Uterus (tissue), 3 donors: ENCODE measurements at regions not wholly inside any gene's neighbourhood (a gene's known extent, or its start where the extent isn't known, plus 50 kb on each side); places are given as distances from the start of the nearest gene placed in this dataset.

Experiments used
- DNase-seq, 2 donors: peaks; one replicate each; pipeline ENCODE4 v3.0.0-alpha.2; 2019 to 2020
- H3K27ac ChIP-seq, 2 donors: fragments of 200-600 bp; sonication (generic); 1 replicate in 1 of 2; 2 replicates in 1 of 2; pipeline ENCODE4 v1.5.1; 2016 to 2018
- H3K27me3 ChIP-seq, 2 donors: fragments of 200-600 bp; sonication (generic); one replicate each; pipeline ENCODE4 v1.5.1; 2018 to 2019; ENCODE audit warnings: control low read depth in 1 of 2
- H3K36me3 ChIP-seq, 2 donors: fragments of 200-600 bp; sonication (generic); one replicate each; pipeline ENCODE4 v1.5.1; 2019; ENCODE audit warnings: control low read depth in 1 of 2
- H3K4me1 ChIP-seq, 2 donors: fragments of 200-600 bp; sonication (generic); one replicate each; pipeline ENCODE4 v1.5.1; 2018 to 2019; ENCODE audit warnings: control low read depth in 1 of 2
- H3K4me3 ChIP-seq, 2 donors: fragments of 200-600 bp; sonication (generic); 1 replicate in 1 of 2; 2 replicates in 1 of 2; pipeline ENCODE4 v1.5.1; 2018 to 2019; ENCODE audit warnings: mild to moderate bottlenecking in 1 of 2
- H3K9me3 ChIP-seq, 2 donors: fragments of 200-600 bp; sonication (generic); one replicate each; pipeline ENCODE4 v1.5.1; 2019; ENCODE audit warnings: control low read depth in 1 of 2
- POLR2A ChIP-seq, 2 donors: fragments of 450-650 bp; IDR thresholded peaks; one replicate each; pipeline ENCODE4 v1.6.1; 2016; ENCODE audit warnings: antibody characterized with exemption in 2 of 2, mild to moderate bottlenecking in 1 of 2, moderate library complexity in 1 of 2
- intact Hi-C: fragments of 100-400 bp; cut with DNase I; formaldehyde crosslinking; loops from one replicate; pipeline ENCODE4 v1.15.1; 2023; ENCODE audit warnings: low total_unique reads
- TF ChIP-seq, protein P1 (sequence below), 4 experiments: fragments of 200-600 bp in 2 of 4; fragments of 450-650 bp in 2 of 4; sonication (generic) in 2 of 4; IDR thresholded peaks; one replicate each; pipeline ENCODE4 v1.5.1; 2016 to 2019; ENCODE audit warnings: antibody characterized with exemption in 4 of 4, mild to moderate bottlenecking in 2 of 4, moderate library complexity in 1 of 4
- donor health status: DM: yes; HTN: yes; CAD: no.

DNA sequence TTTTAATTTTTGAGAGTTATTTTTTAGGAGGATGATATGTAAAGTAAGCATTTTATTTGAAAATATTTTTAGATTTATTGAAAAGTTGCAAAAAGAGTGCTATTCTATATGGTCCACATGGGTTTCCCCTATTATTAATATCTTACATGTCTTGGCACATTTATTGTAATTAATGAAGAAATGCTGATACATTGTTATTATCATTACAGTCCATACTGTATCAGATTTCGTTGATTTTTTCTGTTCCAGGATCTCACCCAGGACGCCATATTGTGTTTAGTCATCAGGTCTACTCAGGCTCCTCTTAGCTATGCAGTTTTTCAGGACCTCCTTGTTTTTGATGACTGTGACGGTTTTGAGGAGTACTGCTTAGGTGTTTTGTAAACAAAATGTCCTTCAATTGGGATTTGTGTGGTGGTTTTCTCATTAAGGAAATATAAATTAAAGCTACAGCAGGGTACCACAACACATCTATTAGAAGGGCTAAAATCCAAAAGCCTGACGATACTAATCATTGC, 281.0 kb downstream of the SAMD5 start:
- no peaks in the 10 kb centered on the region for H3K9me3 ChIP-seq
- H3K4me3 ChIP-seq, result no peak overlapping the region
- TF ChIP-seq, protein P1, sequence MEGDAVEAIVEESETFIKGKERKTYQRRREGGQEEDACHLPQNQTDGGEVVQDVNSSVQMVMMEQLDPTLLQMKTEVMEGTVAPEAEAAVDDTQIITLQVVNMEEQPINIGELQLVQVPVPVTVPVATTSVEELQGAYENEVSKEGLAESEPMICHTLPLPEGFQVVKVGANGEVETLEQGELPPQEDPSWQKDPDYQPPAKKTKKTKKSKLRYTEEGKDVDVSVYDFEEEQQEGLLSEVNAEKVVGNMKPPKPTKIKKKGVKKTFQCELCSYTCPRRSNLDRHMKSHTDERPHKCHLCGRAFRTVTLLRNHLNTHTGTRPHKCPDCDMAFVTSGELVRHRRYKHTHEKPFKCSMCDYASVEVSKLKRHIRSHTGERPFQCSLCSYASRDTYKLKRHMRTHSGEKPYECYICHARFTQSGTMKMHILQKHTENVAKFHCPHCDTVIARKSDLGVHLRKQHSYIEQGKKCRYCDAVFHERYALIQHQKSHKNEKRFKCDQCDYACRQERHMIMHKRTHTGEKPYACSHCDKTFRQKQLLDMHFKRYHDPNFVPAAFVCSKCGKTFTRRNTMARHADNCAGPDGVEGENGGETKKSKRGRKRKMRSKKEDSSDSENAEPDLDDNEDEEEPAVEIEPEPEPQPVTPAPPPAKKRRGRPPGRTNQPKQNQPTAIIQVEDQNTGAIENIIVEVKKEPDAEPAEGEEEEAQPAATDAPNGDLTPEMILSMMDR (IDR thresholded peaks at IDR 0.05), result no peak
- no peak for TF ChIP-seq POLR2A (IDR thresholded peaks at IDR 0.05)
- no peak overlapping the region for H3K27ac ChIP-seq
- intact Hi-C loops, result no loop called here
- no peak for DNase-seq
- H3K27me3 ChIP-seq, result no peaks in the 10 kb centered on the region
- H3K36me3 ChIP-seq, result no peaks in the 10 kb centered on the region
- H3K4me1 ChIP-seq, result no peaks in the 10 kb centered on the region

DNA sequence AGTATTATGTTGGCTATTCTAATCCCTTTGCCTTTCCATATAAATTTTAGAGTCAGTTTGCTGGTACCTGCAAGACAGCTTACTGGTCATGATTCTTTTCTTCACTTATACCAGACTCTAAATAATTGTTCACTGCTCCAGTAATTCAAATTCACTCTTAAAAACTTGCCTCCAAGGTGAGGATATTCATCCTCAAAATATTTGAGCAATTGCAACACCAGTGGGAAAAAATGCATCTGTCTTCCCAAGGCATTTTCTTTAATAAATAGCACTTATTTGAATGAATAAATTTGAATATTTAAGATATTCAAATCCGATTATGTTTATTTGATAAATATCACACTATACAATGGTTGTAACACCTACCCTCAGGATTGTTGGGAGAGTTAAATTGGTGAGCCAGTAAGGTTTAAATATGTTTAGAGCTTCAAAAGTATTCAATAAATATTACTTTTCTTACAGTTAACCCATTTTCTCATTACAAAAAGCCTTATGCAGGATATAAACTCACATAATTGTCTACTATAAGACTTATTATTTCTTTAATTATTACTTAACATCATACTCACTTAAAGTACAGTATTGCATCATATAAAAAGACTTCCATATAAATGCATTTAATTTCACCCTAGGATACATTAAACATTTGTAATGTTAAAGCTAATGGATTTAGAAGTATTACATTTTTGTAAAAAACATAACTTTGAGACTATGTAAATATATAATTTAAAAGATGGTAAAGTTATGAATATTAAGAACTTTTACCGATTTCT, 285.6 kb downstream of the SAMD5 start:
- Histone ChIP-seq H3K27me3 (no peaks in the 10 kb centered on the region), H3K4me3 (no peak overlapping the region), H3K27ac (no peak overlapping the region), H3K4me1 (no peaks in the 10 kb centered on the region), H3K36me3 (no peaks in the 10 kb centered on the region), H3K9me3 (no peaks in the 10 kb centered on the region)
- intact Hi-C loops, result no loop called here
- TF ChIP-seq POLR2A (IDR thresholded peaks at IDR 0.05), result no peak
- TF ChIP-seq, protein P1 (IDR thresholded peaks at IDR 0.05), result no peak
- no peak for DNase-seq

DNA sequence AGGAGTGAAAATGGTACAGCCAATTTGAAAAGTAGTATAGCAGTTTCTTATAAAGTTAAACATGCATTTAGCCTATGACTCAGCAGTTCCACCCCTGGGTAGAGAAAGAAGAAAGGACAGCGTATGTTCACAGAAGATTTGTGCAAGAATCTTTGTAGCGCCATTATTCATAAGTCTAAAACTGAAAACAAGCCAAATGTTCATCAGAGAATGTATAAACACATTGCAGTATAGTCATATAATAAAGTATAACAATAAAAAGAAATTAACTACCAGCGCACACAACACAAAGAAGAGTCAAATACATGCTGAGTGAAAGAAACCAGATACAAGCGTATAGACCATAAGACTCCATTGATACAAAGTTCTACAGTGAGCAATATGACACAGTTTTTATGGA, 294.0 kb downstream of the SAMD5 start:
- no peak for DNase-seq
- no peaks in the 10 kb centered on the region for H3K27me3 ChIP-seq
- TF ChIP-seq POLR2A (IDR thresholded peaks at IDR 0.05), result no peak
- TF ChIP-seq, protein P1 (IDR thresholded peaks at IDR 0.05), result no peak
- no peak overlapping the region for H3K4me3 ChIP-seq
- intact Hi-C loops, result no loop called here
- H3K9me3 ChIP-seq, result no peaks in the 10 kb centered on the region
- H3K27ac ChIP-seq, result no peak overlapping the region
- H3K36me3 ChIP-seq, result no peaks in the 10 kb centered on the region
- H3K4me1 ChIP-seq, result no peaks in the 10 kb centered on the region

DNA sequence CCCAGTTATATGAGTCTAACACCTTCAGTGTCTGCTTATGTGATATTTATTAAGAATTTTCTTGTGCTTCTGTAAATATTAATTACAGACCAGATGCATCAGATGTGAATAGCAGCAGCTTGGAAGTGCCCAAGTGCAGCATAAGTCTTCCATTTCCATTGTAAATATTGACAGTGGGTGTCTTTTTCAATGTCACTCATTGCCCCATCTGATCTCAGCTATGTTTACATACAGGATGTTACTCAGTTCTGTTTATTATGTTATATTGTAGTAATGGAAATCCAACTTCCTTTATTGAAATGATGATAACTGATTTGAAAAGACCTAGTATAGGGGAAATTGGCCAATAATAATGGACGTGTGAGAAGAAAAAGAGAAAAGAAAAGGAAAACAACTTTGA, 296.7 kb downstream of the SAMD5 start:
- intact Hi-C loops, result no loop called here
- TF ChIP-seq POLR2A (IDR thresholded peaks at IDR 0.05), result no peak
- TF ChIP-seq, protein P1 (IDR thresholded peaks at IDR 0.05), result no peak
- Histone ChIP-seq H3K4me3 (no peak overlapping the region), H3K9me3 (no peaks in the 10 kb centered on the region), H3K27ac (no peak overlapping the region), H3K36me3 (no peaks in the 10 kb centered on the region), H3K4me1 (no peaks in the 10 kb centered on the region), H3K27me3 (no peaks in the 10 kb centered on the region)
- DNase-seq, result no peak

DNA sequence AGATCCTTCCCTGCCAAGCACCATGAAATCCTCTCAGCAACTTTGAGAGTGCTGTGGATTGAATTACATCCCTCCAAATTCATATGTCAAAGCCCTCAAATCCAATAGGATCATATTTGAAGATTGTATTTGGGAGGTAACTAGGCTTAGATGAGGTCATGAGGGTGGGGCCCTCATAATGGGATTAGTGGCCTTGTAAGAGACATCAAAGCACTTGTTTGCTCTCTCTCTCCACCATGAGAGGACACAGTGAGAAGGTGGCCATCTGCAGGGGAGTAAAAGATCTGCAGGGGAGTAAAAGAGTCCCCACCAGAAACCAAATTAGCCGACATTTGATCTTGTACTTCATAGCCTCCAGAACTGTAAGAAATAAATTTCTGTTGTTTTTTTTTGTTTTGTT, 298.2 kb downstream of the SAMD5 start:
- Histone ChIP-seq H3K27me3 (no peaks in the 10 kb centered on the region), H3K4me3 (no peak overlapping the region), H3K27ac (no peak overlapping the region), H3K36me3 (no peaks in the 10 kb centered on the region), H3K9me3 (no peaks in the 10 kb centered on the region), H3K4me1 (no peaks in the 10 kb centered on the region)
- no peak for DNase-seq
- intact Hi-C loops, result no loop called here
- no peak for TF ChIP-seq POLR2A (IDR thresholded peaks at IDR 0.05)
- TF ChIP-seq, protein P1 (IDR thresholded peaks at IDR 0.05), result no peak
